ENCODE measurements at regions not wholly inside any gene's neighbourhood (a gene's known extent, or its start where the extent isn't known, plus 50 kb on each side); places are given as distances from the start of the nearest gene placed in this dataset.

GRCh38 chr3:3662610-3663009 is 136.6 kb upstream of the LRRN1 start:
- Mint-ChIP-seq H3K9me3 (peaks cover 5% of the 10 kb centered on the region), H3K4me3 (no peak overlapping the region), H3K27me3 (ENCODE audit: insufficient read depth) (peaks cover 15% of the 10 kb centered on the region), H3K27ac (no peak overlapping the region), H3K4me1 (peaks cover 9% of the 10 kb centered on the region), H3K36me3 (ENCODE audit: low read depth) (no peaks in the 10 kb centered on the region)
- Histone ChIP-seq H3K27me3 (ENCODE audit: control insufficient read depth, insufficient read depth, low read length, poor library complexity, severe bottlenecking) (no peaks in the 10 kb centered on the region), H3K4me1 (ENCODE audit: control insufficient read depth, insufficient read depth, low read length) (no peaks in the 10 kb centered on the region), H3K9me3 (ENCODE audit: control insufficient read depth, low read length) (peaks cover 5% of the 10 kb centered on the region), H3K4me3 (ENCODE audit: low read length) (no peak overlapping the region), H3K36me3 (ENCODE audit: control insufficient read depth, insufficient read depth, low read length) (no peaks in the 10 kb centered on the region), H3K9ac (ENCODE audit: extremely low read depth, low read length, poor library complexity, severe bottlenecking) (no peak overlapping the region), H3K27ac (ENCODE audit: low read depth, low read length) (no peak overlapping the region)
- no peak for DNase-seq
- TF ChIP-seq, protein P1, sequence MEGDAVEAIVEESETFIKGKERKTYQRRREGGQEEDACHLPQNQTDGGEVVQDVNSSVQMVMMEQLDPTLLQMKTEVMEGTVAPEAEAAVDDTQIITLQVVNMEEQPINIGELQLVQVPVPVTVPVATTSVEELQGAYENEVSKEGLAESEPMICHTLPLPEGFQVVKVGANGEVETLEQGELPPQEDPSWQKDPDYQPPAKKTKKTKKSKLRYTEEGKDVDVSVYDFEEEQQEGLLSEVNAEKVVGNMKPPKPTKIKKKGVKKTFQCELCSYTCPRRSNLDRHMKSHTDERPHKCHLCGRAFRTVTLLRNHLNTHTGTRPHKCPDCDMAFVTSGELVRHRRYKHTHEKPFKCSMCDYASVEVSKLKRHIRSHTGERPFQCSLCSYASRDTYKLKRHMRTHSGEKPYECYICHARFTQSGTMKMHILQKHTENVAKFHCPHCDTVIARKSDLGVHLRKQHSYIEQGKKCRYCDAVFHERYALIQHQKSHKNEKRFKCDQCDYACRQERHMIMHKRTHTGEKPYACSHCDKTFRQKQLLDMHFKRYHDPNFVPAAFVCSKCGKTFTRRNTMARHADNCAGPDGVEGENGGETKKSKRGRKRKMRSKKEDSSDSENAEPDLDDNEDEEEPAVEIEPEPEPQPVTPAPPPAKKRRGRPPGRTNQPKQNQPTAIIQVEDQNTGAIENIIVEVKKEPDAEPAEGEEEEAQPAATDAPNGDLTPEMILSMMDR (conservative IDR thresholded peaks at IDR 0.05), result no peak
- 80 to 88% methylated on average over 1 to 4 of the region's 4 CpGs for WGBS, 2 experiments (ENCODE audit: insufficient coverage in 1 of 2, insufficient read length in 1 of 2)

GRCh38 chr3:3654916-3655315 is 144.3 kb upstream of the LRRN1 start:
- Histone ChIP-seq H3K4me1 (ENCODE audit: control insufficient read depth, insufficient read depth, low read length) (no peaks in the 10 kb centered on the region), H3K36me3 (ENCODE audit: control insufficient read depth, insufficient read depth, low read length) (no peaks in the 10 kb centered on the region), H3K27me3 (ENCODE audit: control insufficient read depth, insufficient read depth, low read length, poor library complexity, severe bottlenecking) (no peaks in the 10 kb centered on the region), H3K9me3 (ENCODE audit: control insufficient read depth, low read length) (peaks cover 5% of the 10 kb centered on the region), H3K9ac (ENCODE audit: extremely low read depth, low read length, poor library complexity, severe bottlenecking) (no peak overlapping the region), H3K27ac (ENCODE audit: low read depth, low read length) (no peak overlapping the region), H3K4me3 (ENCODE audit: low read length) (no peak overlapping the region)
- Mint-ChIP-seq H3K27ac (no peak overlapping the region), H3K27me3 (ENCODE audit: insufficient read depth) (peaks cover 6% of the 10 kb centered on the region), H3K36me3 (ENCODE audit: low read depth) (no peaks in the 10 kb centered on the region), H3K4me3 (no peak overlapping the region), H3K9me3 (no peaks in the 10 kb centered on the region), H3K4me1 (no peaks in the 10 kb centered on the region)
- no peak for DNase-seq
- 88 to 100% methylated on average over 1 to 2 of the region's 2 CpGs for WGBS, 2 experiments (ENCODE audit: insufficient coverage in 1 of 2, insufficient read length in 1 of 2)
- TF ChIP-seq, protein P1 (conservative IDR thresholded peaks at IDR 0.05), result no peak

DNA sequence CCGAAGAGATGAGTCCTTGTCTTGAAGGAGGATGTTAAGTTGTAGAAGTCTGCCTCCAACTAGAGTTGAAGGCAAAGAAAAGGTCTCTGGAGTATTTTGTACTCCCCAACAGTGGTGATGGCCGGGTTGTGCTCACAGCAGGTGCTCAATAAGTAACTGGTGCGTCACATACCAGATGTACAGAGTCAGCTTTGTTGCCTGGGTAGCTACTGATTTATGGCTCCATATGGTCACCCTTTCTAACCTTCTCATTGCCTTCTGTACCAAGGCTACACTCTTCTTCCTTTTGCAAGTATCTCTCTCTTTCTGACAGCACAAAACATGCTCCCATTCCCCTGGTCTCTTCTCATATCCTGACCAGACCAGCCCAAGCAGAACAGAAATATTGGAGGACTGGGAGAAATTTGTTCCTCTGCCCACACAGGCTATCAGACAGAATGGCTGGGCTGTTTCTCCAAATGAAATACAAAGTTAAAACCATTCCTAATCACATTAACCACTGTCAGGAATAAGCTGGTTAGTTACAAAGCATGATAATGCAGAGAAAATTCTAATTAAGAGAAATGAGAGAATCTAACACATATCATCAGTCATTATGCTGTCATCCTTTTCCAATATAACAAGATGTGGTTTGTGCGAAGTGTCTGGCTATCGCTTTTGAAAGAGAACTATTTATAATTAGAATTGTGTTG is 150.1 kb upstream of the LRRN1 start:
- H3K4me3 ChIP-seq (ENCODE audit: low read length), result no peak overlapping the region
- peaks cover 4% of the 10 kb centered on the region for H3K27me3 Mint-ChIP-seq (ENCODE audit: insufficient read depth)
- H3K9me3 ChIP-seq (ENCODE audit: control insufficient read depth, low read length), result no peaks in the 10 kb centered on the region
- H3K9ac ChIP-seq (ENCODE audit: extremely low read depth, low read length, poor library complexity, severe bottlenecking), result no peak overlapping the region
- no peak overlapping the region for H3K27ac ChIP-seq (ENCODE audit: low read depth, low read length)
- H3K27me3 ChIP-seq (ENCODE audit: control insufficient read depth, insufficient read depth, low read length, poor library complexity, severe bottlenecking), result no peaks in the 10 kb centered on the region
- H3K4me3 Mint-ChIP-seq, result no peak overlapping the region
- no peak for DNase-seq
- H3K36me3 Mint-ChIP-seq (ENCODE audit: low read depth), result no peaks in the 10 kb centered on the region
- TF ChIP-seq, protein P1 (conservative IDR thresholded peaks at IDR 0.05), result no peak
- 61 to 92% methylated on average over 2 to 5 of the region's 5 CpGs for WGBS, 2 experiments (ENCODE audit: insufficient coverage in 1 of 2, insufficient read length in 1 of 2)
- H3K4me1 ChIP-seq (ENCODE audit: control insufficient read depth, insufficient read depth, low read length), result no peaks in the 10 kb centered on the region
- H3K4me1 Mint-ChIP-seq, result peaks cover 8% of the 10 kb centered on the region
- H3K27ac Mint-ChIP-seq, result no peak overlapping the region
- H3K36me3 ChIP-seq (ENCODE audit: control insufficient read depth, insufficient read depth, low read length), result no peaks in the 10 kb centered on the region
- no peaks in the 10 kb centered on the region for H3K9me3 Mint-ChIP-seq
